GM20431 (cell line): ENCODE measurements at regions not wholly inside any gene's neighbourhood (a gene's known extent, or its start where the extent isn't known, plus 50 kb on each side); places are given as distances from the start of the nearest gene placed in this dataset.
"Not testable (repeated sequence)": the region's sequence is repeated elsewhere in the genome, so short reads cannot be mapped to it uniquely, and the experiment has no call there.

Experiments used
- in situ Hi-C: fragments of 300-500 bp; cut with MseI, MboI; formaldehyde crosslinking; loops from one replicate; pipeline ENCODE4 v1.15.0; 2020; ENCODE audit warnings: low sequenced_read_pairs; ENCODE audit not compliant: unreplicated experiment

DNA sequence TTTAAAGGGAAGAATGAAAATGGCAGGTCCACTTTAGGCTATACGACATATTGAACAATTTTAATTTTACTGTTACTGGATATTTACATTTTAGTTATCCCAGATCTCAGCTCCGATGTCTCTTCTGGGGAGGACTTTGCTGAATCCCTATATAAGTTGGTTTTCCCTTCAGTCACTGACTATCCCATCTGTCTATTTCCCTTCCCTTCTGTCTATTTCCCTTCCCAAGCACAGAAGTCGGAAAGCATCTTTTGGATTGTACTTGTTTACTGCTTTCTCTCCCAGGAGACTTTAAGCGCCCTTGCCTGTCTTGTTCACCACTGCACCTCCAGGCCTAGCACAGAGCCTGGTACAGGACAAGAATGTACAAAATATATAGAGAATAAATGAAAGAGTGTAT lies 165.8 kb upstream of the SALL4 start:
- in situ Hi-C loops = loop anchor here (25.0 kb wide), 1 partner anchor 331 kb away; no protein-coding TSS in a partner anchor

GRCh38 chr20:51966296-51966971 lies 164.1 kb upstream of the SALL4 start:
- in situ Hi-C loops = loop anchor here (25.0 kb wide), 1 partner anchor 329 kb away; no protein-coding TSS in a partner anchor

GRCh38 chr20:51961964-51962761 lies 159.8 kb upstream of the SALL4 start:
- in situ Hi-C loops = loop anchor here (25.0 kb wide), 1 partner anchor 325 kb away; no protein-coding TSS in a partner anchor

DNA sequence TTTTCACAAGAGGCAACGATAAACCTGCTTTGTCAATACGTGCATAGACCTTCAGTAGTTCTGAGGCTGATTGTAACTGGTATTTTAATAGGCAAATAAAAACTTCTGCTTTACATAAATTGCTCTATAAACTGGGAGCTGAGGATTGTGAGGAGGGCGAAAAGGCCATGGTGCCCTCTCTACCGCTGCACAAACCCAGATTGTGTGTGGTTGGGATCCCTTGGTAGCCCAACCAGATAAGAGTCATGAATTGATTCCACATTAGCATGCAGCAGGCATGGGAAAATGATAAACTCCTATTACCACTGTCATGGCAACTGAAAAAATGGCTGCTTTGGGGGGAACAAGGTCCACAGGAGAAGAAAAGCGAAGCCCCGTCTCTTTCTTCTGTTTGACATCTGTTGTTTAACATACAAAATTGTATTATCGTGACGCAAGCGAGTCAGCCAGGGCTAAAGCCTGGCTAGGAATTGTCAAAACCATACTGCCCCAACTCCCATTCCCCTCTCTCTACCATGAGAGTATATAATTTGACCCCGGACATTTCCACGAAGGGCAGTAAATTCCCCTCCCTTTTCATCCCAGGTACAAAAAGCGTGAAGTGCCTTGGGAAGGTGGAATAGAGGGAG lies 157.8 kb upstream of the SALL4 start:
- in situ Hi-C loops = loop anchor here (25.0 kb wide), 1 partner anchor 323 kb away; no protein-coding TSS in a partner anchor

GRCh38 chr20:51959066-51959542 lies 156.8 kb upstream of the SALL4 start:
- in situ Hi-C loops = loop anchor here (25.0 kb wide), 1 partner anchor 322 kb away; no protein-coding TSS in a partner anchor

DNA sequence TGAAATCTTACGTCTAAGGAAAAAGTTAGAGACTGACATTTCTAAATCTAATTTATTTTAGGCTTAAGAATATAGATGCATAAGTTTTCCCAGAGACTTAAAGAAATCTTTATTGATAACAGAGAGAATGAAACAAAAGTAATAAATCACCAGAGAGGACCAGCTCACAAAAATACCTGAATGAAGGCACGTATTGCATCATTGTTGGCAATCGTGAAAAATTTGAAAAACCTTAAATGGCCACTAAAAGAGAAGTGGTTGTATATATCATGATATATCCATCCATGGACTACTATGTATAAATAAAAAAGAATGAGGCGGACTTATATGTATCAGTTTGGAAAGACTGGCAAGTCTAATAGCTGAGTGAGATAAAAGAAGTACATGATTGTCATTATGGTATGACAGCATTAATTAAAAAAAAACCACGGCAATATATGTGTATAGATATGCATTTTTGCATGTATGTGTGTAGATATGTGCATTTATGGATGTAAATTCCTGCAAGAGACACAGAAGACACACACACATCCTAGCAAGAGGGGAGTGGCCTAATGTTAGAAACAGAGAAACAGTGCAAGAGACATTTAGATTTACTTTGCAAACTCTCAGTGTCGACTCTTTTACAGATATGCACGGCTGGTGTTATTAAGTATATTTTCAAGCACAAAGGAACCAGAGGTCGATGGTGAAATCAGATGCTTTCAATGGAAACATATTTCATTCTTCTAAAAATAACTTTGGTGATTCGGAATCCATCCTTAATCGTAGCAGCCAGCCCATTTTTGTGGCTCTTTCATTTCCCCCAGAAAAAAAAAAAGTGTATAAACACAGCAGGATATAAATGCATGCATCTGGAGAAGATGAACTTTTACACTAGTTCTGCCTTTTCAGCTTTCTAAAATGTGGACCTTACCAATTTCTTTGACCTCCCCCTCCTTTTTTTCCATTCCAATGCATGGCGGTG lies 156.1 kb upstream of the SALL4 start:
- in situ Hi-C loops = loop anchor here (25.0 kb wide), 1 partner anchor 321 kb away; no protein-coding TSS in a partner anchor

DNA sequence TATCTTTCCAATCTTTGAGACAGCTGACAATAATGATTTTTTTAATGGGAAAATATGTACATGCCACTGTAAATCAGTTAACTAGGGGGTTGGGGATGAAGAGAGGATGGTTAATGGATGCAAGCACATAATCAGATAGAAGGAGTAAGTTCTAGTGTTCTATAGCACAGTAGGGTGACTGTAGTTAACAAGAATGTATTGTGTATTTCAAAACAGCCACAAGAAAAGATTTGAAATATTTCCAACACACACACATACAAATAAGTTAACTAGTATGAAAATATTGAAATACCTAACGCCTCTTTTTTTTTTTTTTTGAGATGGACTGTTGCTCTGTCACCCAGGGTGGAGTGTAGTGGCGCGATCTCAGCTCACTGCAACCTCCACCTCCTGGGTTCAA lies 153.4 kb upstream of the SALL4 start:
- in situ Hi-C loops = loop anchor here (25.0 kb wide), 1 partner anchor 318 kb away; no protein-coding TSS in a partner anchor

DNA sequence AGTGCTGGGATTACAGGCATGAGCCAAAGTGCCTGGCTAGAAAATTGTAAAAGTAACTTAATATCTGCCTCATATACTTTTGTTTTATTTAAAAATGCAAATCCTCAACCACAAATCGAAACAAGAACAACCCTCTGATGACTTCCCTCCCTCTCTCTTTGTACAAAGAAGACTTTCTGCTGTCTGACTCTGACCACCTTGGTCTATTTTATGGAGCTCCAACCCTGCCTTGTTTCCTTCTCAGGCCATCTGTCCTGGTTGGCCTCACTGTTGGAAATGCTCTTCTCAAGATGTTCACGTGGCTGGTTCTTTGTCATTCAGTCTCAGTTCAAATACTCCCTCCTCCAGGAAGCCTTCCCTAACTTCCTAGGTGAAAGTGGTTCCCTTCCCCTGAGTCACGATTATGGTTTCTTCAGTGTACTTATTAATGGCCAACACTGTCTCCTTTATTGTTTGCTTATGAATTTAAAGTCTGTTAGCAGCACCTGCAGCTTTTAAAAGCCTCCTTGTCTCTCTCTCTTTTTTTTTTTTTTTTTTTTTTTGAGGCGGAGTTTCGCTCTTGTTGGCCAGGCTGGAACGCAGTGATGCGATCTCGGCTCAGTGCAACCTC lies 151.5 kb upstream of the SALL4 start:
- in situ Hi-C loops = loop anchor here (25.0 kb wide), 1 partner anchor 317 kb away; no protein-coding TSS in a partner anchor

DNA sequence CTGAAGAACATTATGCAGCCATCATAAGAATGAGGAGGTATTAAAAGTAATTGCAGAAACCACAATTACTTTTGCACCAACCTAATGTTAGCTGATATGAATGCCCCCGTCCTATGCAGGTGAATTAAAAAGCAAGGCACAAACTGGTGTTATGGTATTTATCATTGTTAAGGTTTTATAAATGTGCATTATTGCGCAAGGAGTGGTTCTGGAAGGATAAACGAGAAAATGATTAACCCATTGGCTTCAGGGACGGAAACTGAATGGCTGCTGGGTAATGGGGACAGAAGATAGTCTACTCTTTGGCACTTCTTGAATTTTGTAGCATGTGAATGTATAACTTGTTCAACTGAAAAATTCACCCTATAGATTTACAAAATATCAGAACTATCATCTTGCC lies 148.6 kb upstream of the SALL4 start:
- in situ Hi-C loops = loop anchor here (25.0 kb wide), 1 partner anchor 314 kb away; no protein-coding TSS in a partner anchor

DNA sequence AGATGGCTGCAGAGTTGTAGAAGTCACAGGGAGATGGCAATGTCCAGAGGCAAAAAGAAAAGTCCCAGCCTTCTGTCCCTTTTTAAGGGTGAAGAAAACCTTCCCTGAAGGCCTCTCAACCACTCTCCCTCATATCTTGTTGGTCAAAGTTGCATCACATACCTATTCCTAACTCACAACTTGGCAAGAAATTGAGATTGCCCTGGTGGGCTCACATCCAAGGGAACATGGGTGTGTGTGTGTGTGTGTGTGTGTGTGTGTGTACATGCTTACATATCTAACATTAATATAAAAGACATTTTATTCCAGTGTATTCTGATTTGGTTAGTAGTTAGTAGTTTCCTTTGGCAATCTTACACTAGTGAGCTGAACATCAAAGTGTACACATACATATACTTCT lies 144.3 kb upstream of the SALL4 start:
- in situ Hi-C loops = no loop called here

- in situ Hi-C loops = no loop called here
Observed at GRCh38 chr20:51945881-51946280, 143.6 kb upstream of the SALL4 start.

DNA sequence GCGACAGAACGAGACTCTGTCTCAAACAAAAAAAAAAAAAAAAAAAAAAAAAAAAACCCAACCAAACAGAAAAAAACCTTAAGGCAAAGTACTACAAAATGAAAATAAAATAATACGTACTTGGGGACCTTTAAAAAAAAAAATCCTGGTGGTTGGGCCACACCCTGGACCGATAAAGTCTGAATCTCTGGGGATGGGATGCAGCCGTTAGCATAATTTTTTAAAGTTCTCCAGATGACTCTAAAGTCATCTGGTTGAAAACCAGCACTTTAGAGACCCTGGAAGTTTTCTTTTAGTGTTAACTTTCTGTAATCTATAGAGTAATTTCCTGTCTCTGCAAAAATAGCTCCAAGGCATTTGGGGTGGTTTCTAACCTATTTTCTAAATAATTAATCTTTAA lies 142.9 kb upstream of the SALL4 start:
- in situ Hi-C loops = no loop called here

- in situ Hi-C loops = no loop called here
Observed at GRCh38 chr20:51943761-51944160, 141.4 kb upstream of the SALL4 start.

GRCh38 chr20:51943326-51943725 lies 141.0 kb upstream of the SALL4 start:
- in situ Hi-C loops = not testable (repeated sequence)

GRCh38 chr20:51941503-51941902 lies 139.2 kb upstream of the SALL4 start:
- in situ Hi-C loops = no loop called here

GRCh38 chr20:51939259-51939585 lies 136.9 kb upstream of the SALL4 start:
- in situ Hi-C loops = no loop called here

DNA sequence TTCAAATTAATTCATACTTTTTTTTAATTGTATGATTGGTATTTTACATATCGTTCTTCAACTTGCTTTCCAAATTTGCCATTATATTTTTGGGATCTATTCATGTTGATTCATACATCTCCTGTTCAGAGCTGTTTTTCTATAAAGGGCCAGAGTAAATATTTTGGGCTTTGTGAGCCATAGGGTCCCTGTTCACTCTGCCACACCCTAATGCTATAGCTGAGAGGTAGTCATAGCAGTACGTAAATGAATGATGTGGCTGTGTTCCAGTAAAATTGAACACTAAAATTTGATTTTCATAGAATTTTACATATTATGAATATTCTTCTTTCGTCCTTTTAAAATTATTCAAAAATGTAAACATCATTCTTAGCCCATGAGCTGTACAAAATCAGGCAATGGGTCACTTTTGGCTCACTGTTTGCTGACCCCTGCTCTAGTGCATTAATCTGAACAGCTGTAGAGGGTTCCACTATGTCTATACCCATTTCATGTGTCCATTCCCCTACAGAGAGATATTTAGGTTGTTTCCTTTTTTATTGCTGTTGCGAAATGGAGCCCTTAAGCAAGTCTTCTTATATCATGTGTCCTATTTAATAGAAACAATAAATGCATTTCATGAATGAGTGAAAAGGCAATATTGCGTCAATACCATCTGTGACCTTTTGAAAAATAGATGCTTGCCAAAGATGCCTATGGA lies 136.4 kb upstream of the SALL4 start:
- in situ Hi-C loops = no loop called here

DNA sequence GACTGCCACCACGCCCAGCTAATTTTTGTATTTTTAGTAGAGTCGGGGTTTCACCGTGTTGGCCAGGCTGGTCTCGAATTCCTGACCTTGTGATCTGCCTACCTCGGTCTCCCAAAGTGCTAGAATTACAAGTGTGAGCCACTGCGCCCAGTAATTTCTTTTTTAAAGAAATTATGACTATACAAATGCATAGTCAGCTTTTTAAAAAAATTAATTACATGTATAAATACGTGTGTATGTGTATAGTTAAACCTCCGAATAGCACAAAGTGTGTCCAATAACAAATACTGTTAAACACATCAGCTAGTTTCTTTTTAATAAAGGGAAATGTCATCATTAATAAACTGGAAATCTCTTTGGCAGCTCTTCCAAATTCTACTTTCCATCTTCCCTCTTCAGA lies 135.5 kb upstream of the SALL4 start:
- in situ Hi-C loops = no loop called here
